HG03139 (cell line): ENCODE measurements at regions not wholly inside any gene's neighbourhood (a gene's known extent, or its start where the extent isn't known, plus 50 kb on each side); places are given as distances from the start of the nearest gene placed in this dataset.
"Not testable (repeated sequence)": the region's sequence is repeated elsewhere in the genome, so short reads cannot be mapped to it uniquely, and the experiment has no call there.

Experiments used
- ATAC-seq: cut with Tn5 transposase; IDR thresholded peaks from one replicate; pipeline ENCODE4 v1.9.1; 2021; ENCODE audit not compliant: unreplicated experiment

- ATAC-seq, result no peak
Observed at GRCh38 chr18:57885931-57886330, 82.8 kb upstream of the ATP8B1 start.

GRCh38 chr18:57882465-57882864, 79.3 kb upstream of the ATP8B1 start:
- no peak for ATAC-seq

GRCh38 chr18:57881818-57882413, 78.8 kb upstream of the ATP8B1 start:
- ATAC-seq, result peak; percentile 80

- not testable (repeated sequence) for ATAC-seq
Observed at GRCh38 chr18:57879924-57880323, 76.8 kb upstream of the ATP8B1 start.

GRCh38 chr18:57869221-57869620, 66.1 kb upstream of the ATP8B1 start:
- ATAC-seq, result no peak

GRCh38 chr18:57866355-57866754, 63.2 kb upstream of the ATP8B1 start:
- ATAC-seq, result no peak

- ATAC-seq, result no peak
Observed at GRCh38 chr18:57864615-57865121, 61.6 kb upstream of the ATP8B1 start.

GRCh38 chr18:57863706-57864105, 60.6 kb upstream of the ATP8B1 start:
- no peak for ATAC-seq

GRCh38 chr18:57859314-57859713, 56.2 kb upstream of the ATP8B1 start:
- peak; percentile 82 for ATAC-seq

GRCh38 chr18:57856557-57857280, 53.6 kb upstream of the ATP8B1 start:
- ATAC-seq, result no peak

- no peak for ATAC-seq
Observed at GRCh38 chr18:57856128-57856527, 53.0 kb upstream of the ATP8B1 start.

- ATAC-seq, result no peak
Observed at GRCh38 chr18:57855551-57855950, 52.4 kb upstream of the ATP8B1 start.

- no peak for ATAC-seq
Observed at GRCh38 chr18:57854726-57855125, 51.6 kb upstream of the ATP8B1 start.

GRCh38 chr18:57853864-57854263, 50.7 kb upstream of the ATP8B1 start:
- no peak for ATAC-seq

- ATAC-seq, result no peak
Observed at GRCh38 chr18:57853133-57853532, 50.0 kb upstream of the ATP8B1 start.
